ENCODE measurements at regions not wholly inside any gene's neighbourhood (a gene's known extent, or its start where the extent isn't known, plus 50 kb on each side); places are given as distances from the start of the nearest gene placed in this dataset.

DNA sequence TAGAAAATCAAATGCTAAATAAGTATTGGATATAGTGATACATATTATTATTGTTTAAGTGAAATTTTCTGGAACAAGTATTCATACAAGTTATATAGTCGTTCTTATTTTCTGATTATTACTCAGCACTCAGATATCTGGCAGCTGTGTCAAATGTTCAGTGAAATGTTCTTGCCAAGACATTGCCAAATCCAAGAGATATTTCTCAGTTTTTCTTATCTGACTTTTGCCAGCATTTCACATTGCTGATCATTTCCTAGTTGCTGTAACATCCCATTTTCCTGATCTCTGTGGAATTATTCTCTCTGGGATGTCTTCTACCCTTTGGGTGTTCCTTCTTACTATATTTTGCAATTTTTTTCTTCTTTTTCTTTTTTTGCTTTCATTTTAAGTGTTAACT lies 262.3 kb downstream of the KIF2B start:
- TF ChIP-seq, protein P1, sequence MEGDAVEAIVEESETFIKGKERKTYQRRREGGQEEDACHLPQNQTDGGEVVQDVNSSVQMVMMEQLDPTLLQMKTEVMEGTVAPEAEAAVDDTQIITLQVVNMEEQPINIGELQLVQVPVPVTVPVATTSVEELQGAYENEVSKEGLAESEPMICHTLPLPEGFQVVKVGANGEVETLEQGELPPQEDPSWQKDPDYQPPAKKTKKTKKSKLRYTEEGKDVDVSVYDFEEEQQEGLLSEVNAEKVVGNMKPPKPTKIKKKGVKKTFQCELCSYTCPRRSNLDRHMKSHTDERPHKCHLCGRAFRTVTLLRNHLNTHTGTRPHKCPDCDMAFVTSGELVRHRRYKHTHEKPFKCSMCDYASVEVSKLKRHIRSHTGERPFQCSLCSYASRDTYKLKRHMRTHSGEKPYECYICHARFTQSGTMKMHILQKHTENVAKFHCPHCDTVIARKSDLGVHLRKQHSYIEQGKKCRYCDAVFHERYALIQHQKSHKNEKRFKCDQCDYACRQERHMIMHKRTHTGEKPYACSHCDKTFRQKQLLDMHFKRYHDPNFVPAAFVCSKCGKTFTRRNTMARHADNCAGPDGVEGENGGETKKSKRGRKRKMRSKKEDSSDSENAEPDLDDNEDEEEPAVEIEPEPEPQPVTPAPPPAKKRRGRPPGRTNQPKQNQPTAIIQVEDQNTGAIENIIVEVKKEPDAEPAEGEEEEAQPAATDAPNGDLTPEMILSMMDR (IDR thresholded peaks at IDR 0.05) = no peak
- TF ChIP-seq POLR2AphosphoS5 (IDR thresholded peaks at IDR 0.05) = no peak
- TF ChIP-seq POLR2A (IDR thresholded peaks at IDR 0.05) = no peak
